Vagina (tissue), 2 donors: ENCODE measurements at regions not wholly inside any gene's neighbourhood (a gene's known extent, or its start where the extent isn't known, plus 50 kb on each side); places are given as distances from the start of the nearest gene placed in this dataset.

Source experiments
- DNase-seq, 2 donors: peaks; one replicate each; pipeline ENCODE4 v3.0.0-alpha.2; 2017; ENCODE audit errors: extremely low spot score in 2 of 2
- H3K27ac ChIP-seq: fragments of 200-600 bp; sonication (generic); one replicate; pipeline ENCODE4 v1.5.1; 2019
- H3K27me3 ChIP-seq: fragments of 200-600 bp; sonication (generic); one replicate; pipeline ENCODE4 v1.5.1; 2019
- H3K36me3 ChIP-seq, 2 donors: fragments of 200-600 bp; sonication (generic); one replicate each; pipeline ENCODE4 v1.5.1; 2017 to 2019
- H3K4me1 ChIP-seq: fragments of 200-600 bp; sonication (generic); one replicate; pipeline ENCODE4 v1.5.1; 2019
- H3K4me3 ChIP-seq, 2 donors: fragments of 200-600 bp; sonication (generic); 1 replicate in 1 of 2; 2 replicates in 1 of 2; pipeline ENCODE4 v1.5.1; 2016 to 2019
- H3K9me3 ChIP-seq: fragments of 200-600 bp; sonication (generic); one replicate; pipeline ENCODE4 v1.5.1; 2019
- CTCF ChIP-seq, 3 experiments: fragments of 450-650 bp in 2 of 3; fragments of 200-600 bp in 1 of 3; sonication (generic) in 1 of 3; IDR thresholded peaks; one replicate each; pipeline ENCODE4 v1.5.1; 2017 to 2019; ENCODE audit warnings: antibody characterized with exemption in 3 of 3, mild to moderate bottlenecking in 2 of 3, moderate library complexity in 2 of 3
- POLR2A ChIP-seq, 2 donors: fragments of 450-650 bp; IDR thresholded peaks; one replicate each; pipeline ENCODE4 v1.6.1; 2017; ENCODE audit warnings: antibody characterized with exemption in 2 of 2, mild to moderate bottlenecking in 2 of 2, moderate library complexity in 2 of 2
- POLR2AphosphoS5 ChIP-seq, 2 donors: sonication (generic); formaldehyde crosslinking; IDR thresholded peaks; one replicate each; pipeline ENCODE4 v1.9.0; 2017; ENCODE audit warnings: antibody characterized with exemption in 2 of 2, mild to moderate bottlenecking in 2 of 2, low read depth in 1 of 2; ENCODE audit not compliant: insufficient read depth in 1 of 2
- intact Hi-C: fragments of 100-400 bp; cut with DNase I; formaldehyde crosslinking; loops from one replicate; pipeline ENCODE4 v1.15.1; 2023

- Histone ChIP-seq H3K27ac (no peak overlapping the region), H3K4me1 (no peaks in the 10 kb centered on the region), H3K36me3 (no peaks in the 10 kb centered on the region), H3K27me3 (no peaks in the 10 kb centered on the region), H3K9me3 (no peaks in the 10 kb centered on the region), H3K4me3 (no peak overlapping the region)
- DNase-seq = no peak
- intact Hi-C loops = no loop called here
- no peak for TF ChIP-seq CTCF (IDR thresholded peaks at IDR 0.05)
- no peak for TF ChIP-seq POLR2AphosphoS5 (IDR thresholded peaks at IDR 0.05; ENCODE audit: insufficient read depth in 1 of 2, low read depth in 1 of 2)
- TF ChIP-seq POLR2A (IDR thresholded peaks at IDR 0.05) = no peak
Measured at GRCh38 chr1:113007706-113008364, 51.8 kb upstream of the SLC16A1 start.

- no peak for DNase-seq
- intact Hi-C loops = no loop called here
- H3K36me3 ChIP-seq = no peaks in the 10 kb centered on the region
- H3K4me1 ChIP-seq = no peaks in the 10 kb centered on the region
- H3K4me3 ChIP-seq = no peak overlapping the region
- H3K27me3 ChIP-seq = no peaks in the 10 kb centered on the region
- no peak overlapping the region for H3K27ac ChIP-seq
- H3K9me3 ChIP-seq = no peaks in the 10 kb centered on the region
- no peak for TF ChIP-seq POLR2AphosphoS5 (IDR thresholded peaks at IDR 0.05; ENCODE audit: insufficient read depth in 1 of 2, low read depth in 1 of 2)
- TF ChIP-seq CTCF (IDR thresholded peaks at IDR 0.05) = no peak
- no peak for TF ChIP-seq POLR2A (IDR thresholded peaks at IDR 0.05)
Measured at GRCh38 chr1:113008365-113008714, 52.3 kb upstream of the SLC16A1 start.

- H3K4me1 ChIP-seq = no peaks in the 10 kb centered on the region
- H3K27ac ChIP-seq = no peak overlapping the region
- no peaks in the 10 kb centered on the region for H3K27me3 ChIP-seq
- intact Hi-C loops = no loop called here
- no peaks in the 10 kb centered on the region for H3K36me3 ChIP-seq
- no peak for TF ChIP-seq CTCF (IDR thresholded peaks at IDR 0.05)
- no peak for TF ChIP-seq POLR2A (IDR thresholded peaks at IDR 0.05)
- TF ChIP-seq POLR2AphosphoS5 (IDR thresholded peaks at IDR 0.05; ENCODE audit: insufficient read depth in 1 of 2, low read depth in 1 of 2) = no peak
- DNase-seq = no peak
- H3K9me3 ChIP-seq = no peaks in the 10 kb centered on the region
- no peak overlapping the region for H3K4me3 ChIP-seq
Measured at GRCh38 chr1:113012149-113012548, 56.2 kb upstream of the SLC16A1 start.

- DNase-seq = no peak
- Histone ChIP-seq H3K4me3 (no peak overlapping the region), H3K9me3 (no peaks in the 10 kb centered on the region), H3K36me3 (no peaks in the 10 kb centered on the region), H3K27ac (no peak overlapping the region), H3K4me1 (no peaks in the 10 kb centered on the region), H3K27me3 (no peaks in the 10 kb centered on the region)
- no peak for TF ChIP-seq CTCF (IDR thresholded peaks at IDR 0.05)
- no peak for TF ChIP-seq POLR2A (IDR thresholded peaks at IDR 0.05)
- TF ChIP-seq POLR2AphosphoS5 (IDR thresholded peaks at IDR 0.05; ENCODE audit: insufficient read depth in 1 of 2, low read depth in 1 of 2) = no peak
- intact Hi-C loops = no loop called here
Measured at GRCh38 chr1:113013823-113014222, 57.8 kb upstream of the SLC16A1 start.

GRCh38 chr1:113014508-113014907 lies 58.5 kb upstream of the LRIG2 start:
- Histone ChIP-seq H3K4me3 (no peak overlapping the region), H3K9me3 (no peaks in the 10 kb centered on the region), H3K27ac (no peak overlapping the region), H3K4me1 (no peaks in the 10 kb centered on the region), H3K36me3 (no peaks in the 10 kb centered on the region), H3K27me3 (no peaks in the 10 kb centered on the region)
- DNase-seq = no peak
- TF ChIP-seq CTCF (IDR thresholded peaks at IDR 0.05) (no peak), POLR2A (IDR thresholded peaks at IDR 0.05) (no peak), POLR2AphosphoS5 (IDR thresholded peaks at IDR 0.05; ENCODE audit: insufficient read depth in 1 of 2, low read depth in 1 of 2) (no peak)
- intact Hi-C loops = no loop called here
